DMS53 treated with DMSO at 0.1 percent for 48 hours (cell line): ENCODE measurements at regions not wholly inside any gene's neighbourhood (a gene's known extent, or its start where the extent isn't known, plus 50 kb on each side); places are given as distances from the start of the nearest gene placed in this dataset.

Source experiments
- DNase-seq: peaks from one replicate; lab custom pipeline; 2025; ENCODE audit not compliant: unreplicated experiment; lab: John Stamatoyannopoulos, UW

DNA sequence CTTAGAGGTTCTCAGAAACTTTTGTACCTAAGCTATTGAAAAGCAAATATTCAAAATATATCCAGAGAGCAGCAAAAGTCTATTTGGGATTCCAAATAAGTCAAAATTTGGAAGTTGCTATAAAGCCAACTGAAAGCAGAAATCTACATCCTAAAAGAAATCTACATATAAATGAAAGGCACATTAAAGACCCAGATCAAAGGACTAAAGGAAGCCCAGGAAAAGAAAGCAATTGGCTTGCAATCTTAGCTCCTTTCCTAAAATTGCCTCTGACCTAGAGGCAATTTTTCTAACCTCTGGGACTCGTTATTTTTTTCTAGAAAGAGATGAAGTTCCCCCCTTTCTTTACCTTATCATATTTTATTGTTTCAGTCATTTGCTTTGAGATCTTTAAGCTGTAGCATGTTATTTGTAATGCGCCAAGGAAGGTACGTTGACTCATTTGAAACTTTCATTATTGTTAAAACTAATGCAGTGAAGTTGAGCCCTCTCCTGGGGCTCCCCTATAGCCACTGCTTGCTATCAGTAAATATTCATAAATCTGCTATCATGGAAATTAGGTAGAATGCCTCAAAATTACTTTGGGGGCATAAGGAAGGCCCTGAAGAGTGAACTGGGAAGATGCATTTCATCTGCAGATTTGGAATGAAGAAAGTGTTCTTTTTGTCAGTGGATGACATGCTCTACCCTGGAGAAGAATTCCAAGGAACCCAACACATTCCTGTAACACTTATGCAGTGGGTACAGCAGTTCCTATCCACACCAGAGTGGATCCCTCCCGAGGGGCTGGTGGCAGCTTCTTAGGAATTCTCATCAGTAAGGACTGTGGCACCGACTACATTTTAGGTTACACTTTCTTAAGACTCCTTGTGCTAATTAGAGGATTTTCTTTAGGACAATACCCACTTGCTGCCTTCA is 177.8 kb upstream of the IGFBP7 start:
- DNase-seq: no peak

DNA sequence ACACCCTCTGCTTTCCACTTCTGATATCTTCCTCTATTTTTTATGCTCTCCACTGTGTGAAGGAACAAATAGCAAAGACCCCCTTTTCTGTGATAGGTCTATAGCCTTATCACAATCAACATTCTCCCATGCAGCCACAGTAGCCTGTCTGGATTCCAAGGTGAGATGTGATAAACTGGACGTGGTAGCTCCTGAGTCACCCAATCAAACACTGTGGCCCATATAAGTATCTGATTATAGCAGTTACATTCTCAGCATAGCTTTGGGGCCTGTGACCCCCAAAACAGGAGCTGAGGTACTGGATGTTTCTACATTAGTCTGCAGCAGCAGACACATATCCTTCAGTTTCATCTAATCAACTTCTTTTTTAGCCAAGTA is 172.7 kb upstream of the IGFBP7 start:
- DNase-seq: no peak

DNA sequence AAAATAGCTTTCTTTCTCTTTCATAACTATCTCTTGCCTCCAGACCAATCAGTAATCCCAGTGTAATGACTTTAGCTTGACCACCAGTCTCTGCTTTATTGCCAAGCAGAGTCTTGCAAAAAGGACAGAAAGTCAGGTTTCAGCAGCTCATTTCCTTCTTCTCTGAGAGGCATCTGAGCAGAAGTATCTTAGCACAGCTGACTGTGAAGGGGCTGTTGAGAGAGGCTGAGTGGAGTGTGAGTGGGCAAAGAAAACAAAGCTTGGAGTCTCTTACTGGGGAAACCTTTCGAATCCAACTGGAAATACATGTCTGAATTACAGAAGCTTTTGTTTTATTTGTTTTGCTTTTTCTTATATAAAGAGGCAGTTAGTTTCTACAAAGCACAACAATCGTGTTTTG is 170.3 kb upstream of the IGFBP7 start:
- DNase-seq: no peak

DNA sequence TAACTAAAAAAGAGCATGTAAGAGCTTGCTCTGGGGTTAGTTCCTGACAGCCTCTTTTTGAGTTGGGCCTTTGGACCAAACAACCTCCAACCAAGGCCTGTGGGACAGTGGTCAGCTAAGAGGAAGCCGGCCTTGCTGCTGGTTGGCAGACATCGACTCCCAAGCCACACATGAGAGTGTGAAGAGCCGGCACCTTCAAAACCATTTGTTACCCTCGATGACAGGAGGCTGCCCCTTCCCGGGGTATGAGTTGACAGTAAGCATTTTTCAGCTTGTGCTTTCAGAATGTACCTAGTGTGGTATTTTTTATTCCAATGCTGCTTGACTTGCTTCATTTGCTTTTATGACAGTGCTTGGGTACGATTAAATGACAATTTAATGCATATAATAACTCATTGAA is 168.6 kb upstream of the IGFBP7 start:
- no peak for DNase-seq

DNA sequence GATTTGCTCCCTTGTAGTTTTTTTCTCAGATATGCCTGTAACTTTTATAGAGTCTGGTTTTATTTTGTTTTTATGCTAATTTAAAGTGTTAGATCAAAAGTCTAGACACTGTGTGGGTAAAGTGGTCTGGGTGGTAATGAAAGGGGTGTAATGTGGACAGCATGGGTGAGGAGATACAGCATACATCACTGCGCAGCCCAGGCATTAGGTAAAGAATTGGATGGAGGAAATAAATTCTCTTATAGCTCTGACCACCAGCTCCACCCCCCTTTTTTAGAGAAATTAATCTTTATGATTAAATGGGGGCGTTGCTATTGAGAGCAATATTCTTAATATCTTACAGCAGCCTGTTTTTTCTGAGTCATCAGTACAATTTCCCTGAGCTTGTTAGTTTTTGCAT is 163.9 kb upstream of the IGFBP7 start:
- no peak for DNase-seq

DNA sequence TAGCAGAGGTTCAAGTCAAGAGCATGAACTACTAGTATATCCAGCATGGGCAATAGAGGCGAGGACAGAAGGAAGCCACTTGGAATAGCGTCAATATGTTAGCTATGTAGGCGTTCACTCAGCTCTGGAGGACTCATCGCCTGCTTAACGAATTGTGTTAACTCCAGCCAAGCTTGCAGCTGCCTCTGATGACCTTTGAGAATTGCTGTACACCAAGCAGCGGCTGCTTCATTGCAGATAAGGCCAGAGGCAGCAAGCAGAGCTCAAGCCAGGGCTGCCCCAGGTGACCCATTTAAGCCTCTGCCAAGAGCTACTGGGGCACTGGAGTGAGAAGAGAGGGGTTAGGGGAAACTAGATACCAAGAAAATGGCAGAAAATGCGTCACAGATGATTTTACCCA is 160.2 kb upstream of the IGFBP7 start:
- DNase-seq: no peak

DNA sequence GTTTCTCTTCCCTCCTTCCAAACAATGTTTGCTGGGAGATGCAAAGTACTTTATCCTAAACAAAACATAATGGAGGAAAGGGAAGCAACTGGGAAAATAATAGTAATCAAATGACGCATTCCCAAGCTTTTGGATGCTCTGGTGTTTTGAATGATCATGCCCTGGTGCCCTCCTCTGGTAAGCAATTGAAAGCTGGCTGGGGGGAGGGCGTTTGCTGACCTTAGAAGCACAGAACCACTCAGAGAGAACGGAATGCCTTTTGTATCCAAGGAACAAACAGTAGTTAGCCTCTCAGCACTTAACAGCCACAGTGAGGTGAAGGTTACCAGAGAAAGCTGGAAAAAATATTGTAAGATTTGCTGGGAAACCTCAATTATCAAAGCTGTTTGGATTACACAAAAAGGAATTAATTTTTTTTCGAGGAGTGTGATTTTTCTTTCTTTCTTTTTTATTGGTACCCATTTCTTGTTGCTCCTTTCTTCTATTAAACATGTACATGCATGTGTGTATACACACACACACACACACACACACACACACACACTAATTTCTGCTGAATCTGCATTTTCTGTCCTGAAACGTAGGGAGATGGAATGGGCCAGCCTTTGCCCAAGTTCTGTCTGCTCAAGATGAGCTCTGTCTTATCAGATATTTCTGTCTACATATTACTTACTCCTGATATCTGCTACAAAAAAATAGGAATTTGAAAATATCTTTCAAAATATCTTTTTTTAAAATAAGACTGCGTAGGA is 155.8 kb upstream of the IGFBP7 start:
- DNase-seq: no peak

DNA sequence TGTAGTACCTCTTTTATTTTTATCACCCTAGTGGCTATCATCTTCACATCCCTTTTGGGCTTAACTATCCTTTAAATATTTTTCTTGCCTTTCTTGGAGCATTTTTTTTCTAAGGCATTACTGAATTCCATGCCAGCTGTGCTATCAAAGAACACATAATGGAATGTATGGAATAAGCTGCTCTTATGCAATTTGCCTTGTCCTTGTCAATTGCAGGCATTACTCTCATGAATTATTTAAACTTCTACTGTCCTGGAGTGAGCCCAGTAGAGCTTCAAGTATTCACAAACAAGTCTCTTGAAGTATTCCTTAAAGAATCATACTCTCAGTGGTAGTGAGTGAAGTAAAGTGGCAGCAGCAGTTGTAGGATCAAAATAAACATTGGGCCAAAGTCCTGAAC is 144.6 kb upstream of the IGFBP7 start:
- no peak for DNase-seq

DNA sequence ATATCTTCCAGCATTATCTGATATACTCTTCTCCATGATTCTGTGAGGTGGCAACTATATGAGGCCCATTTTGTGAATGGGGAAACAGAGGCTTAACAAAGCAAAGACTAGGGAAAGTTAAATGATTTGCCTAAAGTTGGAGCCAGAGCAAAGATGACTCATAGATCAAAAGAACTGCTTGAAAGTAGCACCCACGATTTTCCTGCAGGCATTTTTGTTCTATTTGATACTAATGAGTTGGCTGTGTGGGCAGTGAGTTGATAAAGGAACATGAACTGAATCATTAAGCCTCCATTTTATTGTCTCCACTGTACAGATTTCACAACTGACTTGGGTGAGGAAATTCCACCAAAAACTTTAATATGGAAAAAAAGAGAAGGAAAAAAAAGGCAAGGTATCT is 138.9 kb upstream of the IGFBP7 start:
- DNase-seq: no peak

DNA sequence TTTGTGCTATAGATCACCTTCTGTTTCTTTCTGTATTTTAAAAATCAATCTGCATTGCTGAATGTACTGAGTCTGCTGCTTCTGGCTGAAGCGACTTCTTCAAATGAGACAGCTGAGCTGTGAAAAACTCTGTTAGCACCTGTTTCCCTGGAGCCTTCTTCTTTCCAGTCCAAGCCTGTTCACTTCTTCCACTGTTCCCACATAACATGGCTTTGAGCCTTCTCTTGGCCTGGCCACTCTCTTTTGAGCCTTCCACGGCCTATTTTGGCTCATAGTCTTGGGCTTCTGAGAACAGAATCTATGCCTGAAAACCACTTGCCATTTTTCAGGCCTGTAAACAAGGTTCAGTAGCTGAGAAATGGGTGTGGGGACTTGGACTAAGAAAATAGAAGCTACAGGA is 132.9 kb upstream of the IGFBP7 start:
- DNase-seq: no peak

DNA sequence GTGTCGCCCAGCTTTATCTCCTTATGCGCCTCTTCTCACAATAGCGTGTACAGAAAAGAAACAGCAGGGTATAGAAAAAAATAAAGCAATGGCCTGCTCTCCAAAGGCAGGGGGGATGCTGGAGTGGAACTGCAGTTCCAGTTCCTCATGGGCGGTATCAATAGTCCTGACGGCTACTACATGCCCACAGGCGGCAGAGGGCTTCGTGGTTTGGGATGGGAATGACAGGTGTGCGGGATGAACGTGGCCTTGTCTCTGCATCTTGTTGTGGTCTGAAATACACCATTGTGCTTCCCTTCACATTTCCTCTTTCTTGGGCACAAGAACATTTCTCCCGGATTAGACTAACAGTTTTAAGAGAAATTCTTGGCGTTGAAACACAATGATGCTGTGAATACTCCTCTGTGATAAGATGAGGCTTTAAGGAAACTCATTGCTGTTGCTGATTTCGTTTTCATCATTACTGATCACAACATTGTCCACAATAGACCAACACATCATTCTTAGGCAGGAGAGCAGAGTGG is 124.1 kb upstream of the IGFBP7 start:
- no peak for DNase-seq

DNA sequence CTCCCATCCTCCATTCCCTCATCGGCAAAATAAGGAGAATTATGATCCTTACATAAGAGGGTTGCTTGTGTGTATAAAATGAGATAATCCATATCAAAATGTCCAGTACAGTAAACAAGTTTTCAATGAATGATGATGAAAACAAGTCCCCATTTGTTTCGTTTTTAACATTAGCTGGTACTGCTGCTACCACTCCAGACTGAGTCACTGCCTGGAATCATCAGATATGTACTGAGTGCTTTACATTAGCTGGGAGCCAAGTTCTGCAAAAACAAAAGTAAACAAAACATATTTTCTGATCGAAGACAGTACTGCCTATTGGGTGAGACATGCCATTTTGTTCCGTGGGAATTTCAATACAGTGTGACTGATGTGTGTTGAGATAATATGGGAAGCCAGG is 123.2 kb upstream of the IGFBP7 start:
- DNase-seq: no peak

DNA sequence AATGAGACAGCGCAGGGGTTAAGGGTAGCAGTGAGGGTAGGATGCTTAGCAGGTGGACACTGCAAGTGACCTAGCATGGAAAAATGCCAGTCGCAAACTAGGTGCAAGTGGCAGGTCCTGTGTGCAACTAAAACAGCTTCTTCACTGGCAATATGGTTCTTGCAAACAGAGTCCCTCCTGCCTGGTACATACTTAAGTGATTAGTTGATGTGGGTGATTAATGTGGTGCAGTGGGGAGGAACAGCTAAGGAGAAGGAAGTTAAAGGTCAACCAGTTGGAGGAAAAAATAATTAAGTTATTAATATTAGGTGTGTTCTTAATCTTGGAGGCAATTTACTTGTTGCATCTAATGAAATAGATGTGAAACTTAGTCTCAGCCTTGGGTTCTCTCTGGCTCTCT is 121.6 kb upstream of the IGFBP7 start:
- DNase-seq: no peak

DNA sequence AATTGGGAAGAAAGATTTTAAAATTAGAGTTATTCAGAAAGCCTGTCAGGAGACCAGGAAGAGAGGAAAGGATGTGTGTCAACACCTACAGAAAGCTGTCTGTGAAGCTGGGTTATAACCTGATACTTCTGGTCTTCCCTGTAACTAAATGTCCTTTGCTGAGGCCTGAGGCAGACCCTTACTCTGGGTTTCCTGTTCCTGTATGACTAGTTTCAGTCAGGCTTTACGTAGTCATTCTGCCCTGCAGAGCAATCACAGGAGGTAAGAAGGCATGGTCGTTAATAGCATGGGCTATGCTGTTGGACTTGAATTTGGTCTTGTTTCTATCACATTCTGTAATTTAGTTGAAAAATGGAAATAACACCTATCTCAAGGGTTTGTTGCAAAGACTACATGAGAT is 110.5 kb upstream of the IGFBP7 start:
- no peak for DNase-seq

DNA sequence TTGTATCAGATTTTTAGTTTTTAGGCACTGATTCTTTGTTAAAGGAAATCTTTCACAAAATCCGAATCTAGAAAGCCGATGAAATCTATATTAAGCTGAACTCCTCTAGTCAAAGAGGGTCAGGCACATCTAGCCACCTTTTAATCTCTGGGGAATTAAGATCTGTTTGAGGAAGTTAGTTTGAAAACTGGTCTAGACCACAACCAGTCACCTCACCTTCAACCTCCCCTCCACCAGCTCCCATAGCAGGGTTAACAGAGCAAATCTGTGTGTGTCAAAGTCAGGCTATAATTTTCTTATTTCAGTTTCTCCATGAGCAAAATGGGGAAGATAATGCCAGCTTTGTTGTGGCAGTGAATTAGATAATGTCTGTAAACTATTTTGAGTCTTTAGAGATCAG is 110.0 kb upstream of the IGFBP7 start:
- DNase-seq: no peak

DNA sequence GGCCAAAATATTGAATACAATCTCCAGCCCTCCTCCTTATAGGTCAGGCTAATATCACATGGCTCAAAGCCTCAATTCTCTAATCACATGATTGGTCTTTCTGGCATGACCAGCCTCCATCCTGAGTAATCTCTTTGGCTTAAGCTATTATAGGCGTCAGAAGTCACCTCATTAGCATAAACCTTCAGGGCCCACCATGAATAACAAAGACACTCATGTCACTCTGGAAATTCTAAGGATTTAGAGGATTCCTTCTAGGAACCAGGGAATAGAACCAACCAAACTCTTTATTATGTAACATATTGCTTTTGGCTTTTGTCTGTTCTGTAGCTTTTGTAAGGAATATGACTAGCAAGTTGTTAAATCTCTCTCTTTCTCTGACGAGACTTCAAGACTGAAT is 109.2 kb upstream of the IGFBP7 start:
- DNase-seq: no peak

DNA sequence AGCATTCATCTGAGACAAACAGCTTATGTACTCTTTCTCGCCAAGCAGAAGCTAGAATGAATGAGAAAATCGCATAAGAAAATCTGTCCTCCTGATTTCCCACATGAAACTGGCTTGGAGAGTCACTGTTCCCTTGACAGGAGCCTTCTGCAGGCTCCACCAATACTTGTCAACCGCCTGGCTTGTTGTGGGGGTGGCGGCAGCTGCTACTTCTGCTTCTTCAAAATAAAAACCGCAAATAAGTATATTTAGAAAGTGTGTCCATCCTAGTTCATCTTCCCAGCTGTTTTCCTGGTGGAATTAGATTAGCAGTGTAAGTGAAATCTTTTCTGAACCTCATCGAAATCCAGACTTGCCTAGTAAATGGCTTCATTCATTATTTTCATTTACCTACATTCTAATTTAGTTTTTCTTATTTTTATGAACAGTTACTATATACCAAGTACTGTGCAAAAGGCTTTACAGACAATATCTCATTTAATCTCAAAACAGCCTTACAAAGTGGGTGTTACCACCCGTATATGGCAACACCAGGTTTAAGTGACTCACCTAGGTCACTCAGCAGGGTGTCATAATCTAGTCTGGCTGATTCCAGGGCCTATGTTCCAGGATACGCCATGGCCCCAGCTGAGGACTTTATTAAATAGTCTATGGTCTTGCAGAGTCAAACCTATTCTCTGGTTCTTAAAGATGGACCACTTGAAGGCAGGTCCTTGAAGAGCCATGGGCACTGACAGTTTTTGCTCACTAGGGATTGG is 104.6 kb upstream of the IGFBP7 start:
- no peak for DNase-seq

DNA sequence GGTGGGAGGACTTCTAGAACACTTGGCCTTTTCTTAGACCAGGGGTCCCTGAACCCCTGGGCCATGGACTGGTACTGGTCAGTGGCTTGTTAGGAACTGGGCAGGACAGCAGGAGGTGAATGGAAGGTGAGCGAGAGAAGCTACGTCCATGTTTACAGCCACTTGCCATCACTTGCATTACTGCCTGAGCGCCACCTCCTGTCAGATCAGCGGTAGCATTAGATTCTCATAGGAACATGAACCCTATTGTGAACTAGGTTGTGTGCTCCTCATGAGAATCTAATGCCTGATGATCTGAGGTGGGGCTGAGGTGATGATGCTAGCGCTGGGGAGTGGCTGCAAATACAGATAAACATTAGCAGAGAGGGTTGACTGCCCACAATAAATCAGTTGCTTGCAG is 100.9 kb upstream of the IGFBP7 start:
- DNase-seq: no peak

DNA sequence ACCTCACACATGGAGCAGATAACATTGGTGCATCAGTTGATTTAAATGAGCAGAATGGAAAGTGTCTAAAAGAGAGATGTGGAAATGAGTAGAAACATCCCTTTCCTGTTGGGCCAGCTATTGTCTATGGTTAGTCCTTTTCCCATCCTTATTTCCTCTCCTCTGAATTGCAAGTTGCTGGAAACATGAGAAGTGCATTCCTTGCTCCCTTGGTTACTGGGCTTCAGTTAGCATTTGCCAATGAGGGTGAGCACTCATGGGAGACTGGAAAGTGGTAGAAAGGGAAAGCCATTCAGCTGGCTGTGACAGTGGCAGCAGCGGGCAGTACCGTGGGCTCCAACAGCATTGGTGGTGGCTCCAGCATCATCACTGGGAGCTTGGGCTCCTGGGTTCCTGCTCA is 96.0 kb upstream of the IGFBP7 start:
- no peak for DNase-seq

DNA sequence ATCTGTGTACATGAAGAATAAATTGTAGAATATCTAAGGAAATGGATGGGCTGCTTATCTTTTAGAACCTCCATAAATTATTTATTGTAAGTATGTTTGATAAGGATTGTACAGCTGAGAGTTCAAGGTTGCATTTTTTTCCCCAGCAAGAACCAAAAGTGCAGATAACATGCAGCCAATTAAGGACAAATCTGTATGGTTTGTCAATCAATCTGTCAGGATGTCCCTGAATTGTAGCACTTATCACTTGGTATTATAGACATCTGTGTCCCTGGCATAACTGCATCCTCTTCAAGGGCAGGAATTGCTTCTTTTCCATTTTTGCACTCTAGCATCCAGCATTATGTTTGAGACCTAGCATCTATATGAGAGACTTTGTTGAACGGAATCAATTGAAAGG is 95.4 kb upstream of the IGFBP7 start:
- no peak for DNase-seq

DNA sequence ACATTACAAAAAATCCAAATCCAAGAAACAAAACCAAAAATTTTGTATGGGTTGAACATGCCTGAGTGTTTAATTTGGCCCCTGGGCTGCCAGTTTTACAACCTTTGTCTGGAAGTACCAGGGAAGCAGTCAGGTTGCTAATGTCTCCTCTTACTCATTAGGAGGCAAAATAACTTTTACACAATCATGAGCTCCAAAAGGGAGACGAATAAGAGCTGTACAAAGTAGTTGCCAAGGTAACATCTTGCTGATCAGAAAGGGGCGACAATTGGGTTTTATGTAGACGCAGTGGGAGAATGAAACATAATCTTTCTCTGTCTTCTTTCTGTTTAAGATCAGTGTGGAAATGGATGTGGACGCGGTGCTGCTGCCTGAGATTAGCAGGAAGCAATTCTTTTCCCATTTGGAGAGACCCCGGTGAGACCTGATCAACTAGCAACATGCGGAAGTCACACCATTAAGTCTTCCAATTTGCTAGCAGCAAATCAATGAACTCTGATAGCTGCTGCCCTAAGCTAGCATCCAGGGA is 90.7 kb upstream of the IGFBP7 start:
- DNase-seq: no peak
